AG04450 (cell line): ENCODE measurements at regions not wholly inside any gene's neighbourhood (a gene's known extent, or its start where the extent isn't known, plus 50 kb on each side); places are given as distances from the start of the nearest gene placed in this dataset. TPM values are rescaled to one million over a fixed set of nuclear protein-coding genes. Genes with fewer than 3 reads are reported as not detected.

Experiments
- CTCF ChIA-PET: fragments of 300-600, 350-600 bp; formaldehyde crosslinking; extraction: SDS; loops from one replicate; lab custom pipeline; 2022; ENCODE audit warnings: antibody characterized with exemption, inconsistent platforms; lab: Charles Lee
- POLR2A ChIA-PET: fragments of 350-600 bp; formaldehyde crosslinking; extraction: SDS; loops from one replicate; lab custom pipeline; 2021; ENCODE audit warnings: antibody characterized with exemption, inconsistent platforms; lab: Yijun Ruan, JAX
- DNase-seq: peaks from one replicate; pipeline ENCODE4 v3.0.0-alpha.2; 2011; ENCODE audit warnings: low read depth, low spot score
- H3K27ac ChIP-seq: one replicate; pipeline ENCODE4 v1.5.1; 2012; ENCODE audit warnings: low read depth, low read length, control low read depth
- H3K27me3 ChIP-seq: one replicate; pipeline ENCODE4 v1.6.0; 2012; ENCODE audit warnings: low read length; ENCODE audit not compliant: control insufficient read depth, insufficient read depth
- H3K4me3 ChIP-seq: 2 replicates; pipeline ENCODE4 v1.5.1; 2011; ENCODE audit warnings: mild to moderate bottlenecking, low read depth, low read length, control low read depth
- H3K9me3 ChIP-seq: 2 replicates; pipeline ENCODE4 v1.5.1; 2012; ENCODE audit warnings: low read length; ENCODE audit not compliant: control insufficient read depth, insufficient read depth
- small RNA-seq: library from RNA; depleted of rRNA; stranded (forward); fragments of <200 nt; gene quantifications from one replicate; pipeline ENCODE3, GENCODE V24; 2012; ENCODE audit warnings: low read depth; ENCODE audit not compliant: insufficient read length
- TF ChIP-seq, protein P1 (sequence below): IDR thresholded peaks from 2 replicates; pipeline ENCODE4 v1.5.1; 2011; ENCODE audit warnings: low read depth, low read length, control low read depth, inconsistent platforms

DNA sequence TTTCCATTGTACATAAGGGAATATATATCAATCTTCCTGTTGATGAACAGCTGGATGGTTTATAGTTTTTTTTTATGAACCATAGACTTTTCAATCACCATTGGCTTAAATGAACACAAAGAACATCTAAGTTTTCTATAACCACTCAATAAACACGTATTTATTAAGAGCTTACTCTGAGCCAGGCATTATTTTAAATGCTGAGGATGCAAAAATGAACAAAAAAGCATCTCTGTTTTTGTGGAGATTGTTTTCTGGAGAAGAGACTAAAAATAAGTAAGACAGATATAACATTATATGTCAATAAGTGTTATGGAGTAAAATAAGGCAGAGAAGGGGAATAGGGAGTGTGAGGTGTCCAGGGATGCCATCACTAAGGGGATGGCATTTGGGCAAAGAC is 52.1 kb upstream of the SLC24A2 start:
- CTCF ChIA-PET: no interaction called here
- TF ChIP-seq, protein P1, sequence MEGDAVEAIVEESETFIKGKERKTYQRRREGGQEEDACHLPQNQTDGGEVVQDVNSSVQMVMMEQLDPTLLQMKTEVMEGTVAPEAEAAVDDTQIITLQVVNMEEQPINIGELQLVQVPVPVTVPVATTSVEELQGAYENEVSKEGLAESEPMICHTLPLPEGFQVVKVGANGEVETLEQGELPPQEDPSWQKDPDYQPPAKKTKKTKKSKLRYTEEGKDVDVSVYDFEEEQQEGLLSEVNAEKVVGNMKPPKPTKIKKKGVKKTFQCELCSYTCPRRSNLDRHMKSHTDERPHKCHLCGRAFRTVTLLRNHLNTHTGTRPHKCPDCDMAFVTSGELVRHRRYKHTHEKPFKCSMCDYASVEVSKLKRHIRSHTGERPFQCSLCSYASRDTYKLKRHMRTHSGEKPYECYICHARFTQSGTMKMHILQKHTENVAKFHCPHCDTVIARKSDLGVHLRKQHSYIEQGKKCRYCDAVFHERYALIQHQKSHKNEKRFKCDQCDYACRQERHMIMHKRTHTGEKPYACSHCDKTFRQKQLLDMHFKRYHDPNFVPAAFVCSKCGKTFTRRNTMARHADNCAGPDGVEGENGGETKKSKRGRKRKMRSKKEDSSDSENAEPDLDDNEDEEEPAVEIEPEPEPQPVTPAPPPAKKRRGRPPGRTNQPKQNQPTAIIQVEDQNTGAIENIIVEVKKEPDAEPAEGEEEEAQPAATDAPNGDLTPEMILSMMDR: no peak
- H3K27me3 ChIP-seq: no peaks in the 10 kb centered on the region
- H3K9me3 ChIP-seq: no peaks in the 10 kb centered on the region
- H3K4me3 ChIP-seq: no peak overlapping the region
- POLR2A ChIA-PET: no interaction called here
- no peak overlapping the region for H3K27ac ChIP-seq
- no peak for DNase-seq

Small RNA genes lying in the stretch of these regions (small RNA-seq; reads per million reads assigned to genes)
- gene AL158077.1: not detected
